GM12891 (cell line): ENCODE measurements at regions not wholly inside any gene's neighbourhood (a gene's known extent, or its start where the extent isn't known, plus 50 kb on each side); places are given as distances from the start of the nearest gene placed in this dataset.

Source experiments
- PAX5 ChIP-seq: IDR thresholded peaks from 2 replicates; pipeline ENCODE4 v1.6.1; 2011; ENCODE audit warnings: low read length, moderate library complexity, mild to moderate bottlenecking; ENCODE audit not compliant: insufficient read depth, severe bottlenecking
- POLR2A ChIP-seq: IDR thresholded peaks from 2 replicates; pipeline ENCODE4 v1.6.1; 2011; ENCODE audit warnings: low read depth, low read length, control low read depth
- POLR2AphosphoS5 ChIP-seq: IDR thresholded peaks from 2 replicates; pipeline ENCODE4 v1.6.1; 2011; ENCODE audit warnings: low read depth, low read length, control low read depth
- POU2F2 ChIP-seq: IDR thresholded peaks from 2 replicates; pipeline ENCODE4 v1.6.1; 2011; ENCODE audit warnings: low read depth, mild to moderate bottlenecking, control low read depth, low read length, moderate library complexity
- SPI1 ChIP-seq: IDR thresholded peaks from 2 replicates; pipeline ENCODE4 v1.6.1; 2011; ENCODE audit warnings: low read depth, low read length, control low read depth
- TAF1 ChIP-seq: IDR thresholded peaks from 2 replicates; pipeline ENCODE4 v1.6.1; 2011; ENCODE audit warnings: low read depth, low read length, control low read depth

- TF ChIP-seq POLR2A (no peak), POLR2AphosphoS5 (no peak), TAF1 (no peak), SPI1 (no peak), PAX5 (no peak), POU2F2 (no peak)
Measured at GRCh38 chr10:42992156-42992956, 84.5 kb upstream of the RET start.
